Peyer's patch (tissue), 4 donors: ENCODE measurements at regions not wholly inside any gene's neighbourhood (a gene's known extent, or its start where the extent isn't known, plus 50 kb on each side); places are given as distances from the start of the nearest gene placed in this dataset.

ENCODE experiments used
- DNase-seq, 3 donors: peaks; one replicate each; pipeline ENCODE4 v3.0.0-alpha.2; 2017 to 2019
- H3K27ac ChIP-seq, 4 donors: fragments of 200-600 bp; sonication (generic); one replicate each; pipeline ENCODE4 v1.5.1; 2016 to 2019
- H3K27me3 ChIP-seq, 2 donors: fragments of 200-600 bp; sonication (generic); one replicate each; pipeline ENCODE4 v1.5.1; 2019
- H3K36me3 ChIP-seq, 3 donors: fragments of 200-600 bp; sonication (generic); one replicate each; pipeline ENCODE4 v1.5.1; 2016 to 2019
- H3K4me1 ChIP-seq, 4 donors: fragments of 200-600 bp; sonication (generic); one replicate each; pipeline ENCODE4 v1.5.1; 2016 to 2019
- H3K4me3 ChIP-seq, 4 donors: fragments of 200-600 bp; sonication (generic); 1 replicate in 3 of 4; 2 replicates in 1 of 4; pipeline ENCODE4 v1.5.1; 2016 to 2019; ENCODE audit warnings: mild to moderate bottlenecking in 1 of 4
- H3K9me3 ChIP-seq, 4 donors: fragments of 200-600 bp; sonication (generic); one replicate each; pipeline ENCODE4 v1.5.1; 2016 to 2019; ENCODE audit warnings: mild to moderate bottlenecking in 1 of 4
- CTCF ChIP-seq, 6 experiments: fragments of 450-650 bp in 4 of 6; fragments of 200-600 bp in 2 of 6; sonication (generic) in 1 of 6; IDR thresholded peaks; one replicate each; pipeline ENCODE4 v1.5.1; 2017 to 2019; ENCODE audit warnings: antibody characterized with exemption in 6 of 6, mild to moderate bottlenecking in 3 of 6, moderate library complexity in 1 of 6
- POLR2A ChIP-seq, 2 donors: fragments of 450-650 bp; IDR thresholded peaks; one replicate each; pipeline ENCODE4 v1.5.1; 2017; ENCODE audit warnings: antibody characterized with exemption in 2 of 2, mild to moderate bottlenecking in 2 of 2, moderate library complexity in 2 of 2

- TF ChIP-seq POLR2A (IDR thresholded peaks at IDR 0.05) (no peak), CTCF (IDR thresholded peaks at IDR 0.05) (no peak)
- Histone ChIP-seq H3K4me3 (no peak overlapping the region), H3K4me1 (no peaks in the 10 kb centered on the region), H3K27ac (no peak overlapping the region), H3K9me3 (no peaks in the 10 kb centered on the region), H3K36me3 (no peaks in the 10 kb centered on the region), H3K27me3 (no peaks in the 10 kb centered on the region)
- no peak for DNase-seq
Observed at GRCh38 chr12:102755266-102755665, 161.8 kb downstream of the PAH start.

- H3K4me1 ChIP-seq = no peaks in the 10 kb centered on the region
- no peak overlapping the region for H3K4me3 ChIP-seq
- no peaks in the 10 kb centered on the region for H3K27me3 ChIP-seq
- TF ChIP-seq POLR2A (IDR thresholded peaks at IDR 0.05) (no peak), CTCF (IDR thresholded peaks at IDR 0.05) (no peak)
- DNase-seq = no peak
- no peak overlapping the region for H3K27ac ChIP-seq
- no peaks in the 10 kb centered on the region for H3K9me3 ChIP-seq
- H3K36me3 ChIP-seq = no peaks in the 10 kb centered on the region
Observed at GRCh38 chr12:102753802-102754201, 163.2 kb downstream of the PAH start.

GRCh38 chr12:102748704-102749103, 168.3 kb downstream of the PAH start:
- no peak overlapping the region for H3K4me3 ChIP-seq
- no peaks in the 10 kb centered on the region for H3K27me3 ChIP-seq
- H3K9me3 ChIP-seq = no peaks in the 10 kb centered on the region
- H3K4me1 ChIP-seq = no peaks in the 10 kb centered on the region
- TF ChIP-seq POLR2A (IDR thresholded peaks at IDR 0.05) (no peak), CTCF (IDR thresholded peaks at IDR 0.05) (no peak)
- DNase-seq = no peak
- H3K27ac ChIP-seq = no peak overlapping the region
- H3K36me3 ChIP-seq = no peaks in the 10 kb centered on the region

- Histone ChIP-seq H3K4me3 (no peak overlapping the region), H3K27ac (no peak overlapping the region), H3K27me3 (no peaks in the 10 kb centered on the region), H3K9me3 (no peaks in the 10 kb centered on the region), H3K4me1 (no peaks in the 10 kb centered on the region), H3K36me3 (no peaks in the 10 kb centered on the region)
- TF ChIP-seq CTCF (IDR thresholded peaks at IDR 0.05) = no peak
- TF ChIP-seq POLR2A (IDR thresholded peaks at IDR 0.05) = no peak
- DNase-seq = no peak
Observed at GRCh38 chr12:102746963-102747362, 170.1 kb downstream of the PAH start.

- Histone ChIP-seq H3K27me3 (no peaks in the 10 kb centered on the region), H3K9me3 (no peaks in the 10 kb centered on the region), H3K4me3 (no peak overlapping the region), H3K27ac (no peak overlapping the region), H3K4me1 (no peaks in the 10 kb centered on the region), H3K36me3 (no peaks in the 10 kb centered on the region)
- no peak for DNase-seq
- no peak for TF ChIP-seq POLR2A (IDR thresholded peaks at IDR 0.05)
- no peak for TF ChIP-seq CTCF (IDR thresholded peaks at IDR 0.05)
Observed at GRCh38 chr12:102745971-102746600, 171.0 kb downstream of the PAH start.

GRCh38 chr12:102741196-102741595, 175.8 kb downstream of the PAH start:
- Histone ChIP-seq H3K9me3 (no peaks in the 10 kb centered on the region), H3K36me3 (no peaks in the 10 kb centered on the region), H3K27ac (no peak overlapping the region), H3K4me3 (no peak overlapping the region), H3K27me3 (no peaks in the 10 kb centered on the region), H3K4me1 (no peaks in the 10 kb centered on the region)
- TF ChIP-seq CTCF (IDR thresholded peaks at IDR 0.05) (no peak), POLR2A (IDR thresholded peaks at IDR 0.05) (no peak)
- no peak for DNase-seq
